Ovary (tissue), 3 donors: ENCODE measurements at regions not wholly inside any gene's neighbourhood (a gene's known extent, or its start where the extent isn't known, plus 50 kb on each side); places are given as distances from the start of the nearest gene placed in this dataset.

Experiments used
- CTCF ChIP-seq, 3 donors: fragments of 450-650 bp in 2 of 3; fragments of 200-600 bp in 1 of 3; IDR thresholded peaks; one replicate each; pipeline versions ENCODE4 v1.5.1 to v1.8.0; 2016 to 2022; ENCODE audit warnings: antibody characterized with exemption in 3 of 3, mild to moderate bottlenecking in 1 of 3
- POLR2A ChIP-seq: fragments of 450-650 bp; IDR thresholded peaks from one replicate; pipeline ENCODE4 v1.6.1; 2017; ENCODE audit warnings: antibody characterized with exemption, mild to moderate bottlenecking, moderate library complexity
- donor health status: DM: no; HTN: no; CAD: no.

- TF ChIP-seq CTCF (IDR thresholded peaks at IDR 0.05) (no peak), POLR2A (no peak)
These were observed 90.1 kb upstream of the HS3ST1 start for GRCh38 chr4:11518754-11519153.
